Ovary (tissue), 3 donors: ENCODE measurements at regions not wholly inside any gene's neighbourhood (a gene's known extent, or its start where the extent isn't known, plus 50 kb on each side); places are given as distances from the start of the nearest gene placed in this dataset.
"Not testable (repeated sequence)": the region's sequence is repeated elsewhere in the genome, so short reads cannot be mapped to it uniquely, and the experiment has no call there.

Source experiments
- CTCF ChIP-seq, 3 donors: fragments of 450-650 bp in 2 of 3; fragments of 200-600 bp in 1 of 3; IDR thresholded peaks; one replicate each; pipeline versions ENCODE4 v1.5.1 to v1.8.0; 2016 to 2022; ENCODE audit warnings: antibody characterized with exemption in 3 of 3, mild to moderate bottlenecking in 1 of 3
- EP300 ChIP-seq: sonication (generic); formaldehyde crosslinking; IDR thresholded peaks from one replicate; pipeline ENCODE4 v1.6.1; 2017; ENCODE audit warnings: antibody characterized with exemption
- POLR2A ChIP-seq: fragments of 450-650 bp; IDR thresholded peaks from one replicate; pipeline ENCODE4 v1.6.1; 2017; ENCODE audit warnings: antibody characterized with exemption, mild to moderate bottlenecking, moderate library complexity
- donor health status: DM: no; HTN: no; CAD: no.

GRCh38 chr6:139980631-139981030, 606.2 kb upstream of the CITED2 start:
- TF ChIP-seq POLR2A; CTCF (IDR thresholded peaks at IDR 0.05); EP300: not testable (repeated sequence)
